Trophoblast cell (in vitro differentiated cells and primary cell): ENCODE measurements at regions not wholly inside any gene's neighbourhood (a gene's known extent, or its start where the extent isn't known, plus 50 kb on each side); places are given as distances from the start of the nearest gene placed in this dataset.

Experiments
- DNase-seq, 2 donors: peaks; one replicate each; pipeline ENCODE4 v3.0.0-alpha.2; 2016
- H2AFZ ChIP-seq: 2 replicates; pipeline ENCODE4 v1.6.1; 2013; ENCODE audit warnings: low read length, moderate library complexity, mild to moderate bottlenecking; ENCODE audit not compliant: insufficient read depth, poor library complexity
- H2AK5ac ChIP-seq: 2 replicates; pipeline ENCODE4 v1.6.1; 2013; ENCODE audit warnings: mild to moderate bottlenecking, low read length
- H2BK120ac ChIP-seq: 2 replicates; pipeline ENCODE4 v1.6.1; 2013; ENCODE audit warnings: low read length, mild to moderate bottlenecking, moderate library complexity; ENCODE audit not compliant: insufficient read depth, poor library complexity
- H2BK12ac ChIP-seq: 2 replicates; pipeline ENCODE4 v1.6.1; 2013; ENCODE audit warnings: mild to moderate bottlenecking, low read length, moderate library complexity
- H2BK5ac ChIP-seq: 2 replicates; pipeline ENCODE4 v1.6.1; 2013; ENCODE audit warnings: low read length, low read depth, moderate library complexity, mild to moderate bottlenecking; ENCODE audit not compliant: poor library complexity
- H3K14ac ChIP-seq: 2 replicates; pipeline ENCODE4 v1.6.1; 2013; ENCODE audit warnings: mild to moderate bottlenecking, low read length
- H3K18ac ChIP-seq: 2 replicates; pipeline ENCODE4 v1.6.1; 2013; ENCODE audit warnings: mild to moderate bottlenecking, low read length
- H3K23ac ChIP-seq: 2 replicates; pipeline ENCODE4 v1.6.1; 2013; ENCODE audit warnings: low read length
- H3K27ac ChIP-seq: 2 replicates; pipeline ENCODE4 v1.5.1; 2013; ENCODE audit warnings: low read depth, mild to moderate bottlenecking, inconsistent platforms, low read length, moderate library complexity
- H3K27me3 ChIP-seq: 2 replicates; pipeline ENCODE4 v1.6.1; 2013; ENCODE audit warnings: inconsistent platforms, mild to moderate bottlenecking, low read length, moderate library complexity; ENCODE audit not compliant: insufficient read depth
- H3K36me3 ChIP-seq, 2 experiments: 1 replicate in 1 of 2; 2 replicates in 1 of 2; pipeline ENCODE4 v1.6.1; 2013; ENCODE audit warnings: low read length in 2 of 2, mild to moderate bottlenecking in 2 of 2, moderate library complexity in 1 of 2; ENCODE audit not compliant: insufficient read depth in 2 of 2, control insufficient read depth in 1 of 2
- H3K4ac ChIP-seq: 2 replicates; pipeline ENCODE4 v1.6.1; 2013; ENCODE audit warnings: low read depth, mild to moderate bottlenecking, low read length, moderate library complexity
- H3K4me1 ChIP-seq, 2 experiments: 1 replicate in 1 of 2; 2 replicates in 1 of 2; pipeline ENCODE4 v1.6.1; 2013; ENCODE audit warnings: low read length in 2 of 2, mild to moderate bottlenecking in 2 of 2, moderate library complexity in 1 of 2; ENCODE audit not compliant: insufficient read depth in 2 of 2, control insufficient read depth in 1 of 2
- H3K4me2 ChIP-seq: 2 replicates; pipeline ENCODE4 v1.6.1; 2013; ENCODE audit warnings: inconsistent platforms, mild to moderate bottlenecking, low read length, moderate library complexity
- H3K4me3 ChIP-seq: 2 replicates; pipeline ENCODE4 v1.5.1; 2013; ENCODE audit warnings: mild to moderate bottlenecking, low read depth, low read length, inconsistent platforms
- H3K79me1 ChIP-seq: one replicate; pipeline ENCODE4 v1.6.1; 2013; ENCODE audit warnings: low read length
- H3K79me2 ChIP-seq: 2 replicates; pipeline ENCODE4 v1.6.1; 2013; ENCODE audit warnings: low read length, mild to moderate bottlenecking; ENCODE audit not compliant: control insufficient read depth, insufficient read depth, poor library complexity
- H3K9ac ChIP-seq: 2 replicates; pipeline ENCODE4 v1.6.1; 2013; ENCODE audit warnings: mild to moderate bottlenecking, low read length
- H3K9me3 ChIP-seq: 2 replicates; pipeline ENCODE4 v1.6.1; 2013; ENCODE audit warnings: low read depth, mild to moderate bottlenecking, control low read depth, inconsistent platforms, low read length; ENCODE audit not compliant: insufficient read depth
- H4K12ac ChIP-seq: 2 replicates; pipeline ENCODE4 v1.6.1; 2013; ENCODE audit warnings: low read depth, mild to moderate bottlenecking, low read length, moderate library complexity
- H4K8ac ChIP-seq: 2 replicates; pipeline ENCODE4 v1.6.1; 2013; ENCODE audit warnings: low read depth, mild to moderate bottlenecking, low read length, moderate library complexity
- H4K91ac ChIP-seq: one replicate; pipeline ENCODE4 v1.6.1; 2013; ENCODE audit warnings: low read depth, mild to moderate bottlenecking, low read length, moderate library complexity
- WGBS: extraction: QIAGEN DNeasy Blood & Tissue Kit; methylation state at CpG from one replicate; pipeline ENCODE4 v1.1.7; 2013; ENCODE audit warnings: missing lambda C conversion rate; ENCODE audit not compliant: insufficient read length, insufficient coverage; ENCODE audit errors: extremely low coverage; 5-methylcytosine and 5-hydroxymethylcytosine counted together

DNA sequence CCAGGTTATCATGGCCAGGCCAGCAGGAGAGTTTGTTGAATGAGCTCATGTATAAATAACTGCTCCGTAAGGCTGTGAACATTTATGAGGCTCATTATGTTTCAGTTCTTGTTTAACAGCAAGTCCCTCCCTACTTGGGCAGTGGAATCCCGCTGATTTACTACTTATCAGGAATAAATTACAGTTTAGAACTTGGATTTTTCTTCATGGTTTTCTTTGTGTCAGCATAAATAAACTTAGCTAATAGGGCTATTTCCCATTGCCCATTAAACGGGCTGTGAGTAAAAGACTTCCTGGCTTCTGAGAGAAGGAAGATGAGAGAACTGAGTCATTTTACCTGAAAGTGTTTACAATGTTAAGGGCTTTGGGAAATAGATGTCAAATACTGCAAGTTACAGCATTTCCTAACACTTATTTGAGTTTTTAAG is 701.6 kb upstream of the ANKRD30A start:
- Histone ChIP-seq H3K4me1 (no peaks in the 10 kb centered on the region), H2AFZ (no peak overlapping the region)

GRCh38 chr10:36421992-36422391 is 703.4 kb upstream of the ANKRD30A start:
- Histone ChIP-seq H2BK120ac (no peak overlapping the region), H4K8ac (no peak overlapping the region), H3K4me3 (no peak overlapping the region), H2AFZ (no peak overlapping the region), H3K4me2 (no peak overlapping the region), H3K27me3 (no peaks in the 10 kb centered on the region), H3K23ac (no peak overlapping the region), H3K4ac (no peak overlapping the region), H3K14ac (no peak overlapping the region), H3K79me2 (no peaks in the 10 kb centered on the region), H3K27ac (no peak overlapping the region), H2AK5ac (no peak overlapping the region), H3K9ac (no peak overlapping the region), H3K9me3 (no peaks in the 10 kb centered on the region), H4K12ac (no peak overlapping the region), H3K18ac (no peak overlapping the region), H3K79me1 (no peaks in the 10 kb centered on the region), H4K91ac (no peak overlapping the region), H2BK12ac (no peak overlapping the region), H3K36me3 (peaks cover 0 to 2% of the 10 kb centered on the region in 2 experiments), H3K4me1 (no peaks in the 10 kb centered on the region), H2BK5ac (no peak overlapping the region)
- DNase-seq: no peak

More for the DNA sequence above, 701.6 kb upstream of the ANKRD30A start:
- Histone ChIP-seq H3K27ac (no peak overlapping the region), H3K79me1 (no peaks in the 10 kb centered on the region), H3K9me3 (no peaks in the 10 kb centered on the region), H3K36me3 (peaks cover 2% of the 10 kb centered on the region in 2 experiments), H2BK5ac (no peak overlapping the region), H3K4me3 (no peak overlapping the region), H2AK5ac (no peak overlapping the region), H3K27me3 (no peaks in the 10 kb centered on the region), H3K23ac (no peak overlapping the region), H3K18ac (no peak overlapping the region), H3K14ac (no peak overlapping the region), H4K91ac (no peak overlapping the region), H3K4ac (no peak overlapping the region), H3K9ac (no peak overlapping the region), H4K8ac (no peak overlapping the region), H2BK120ac (no peak overlapping the region), H4K12ac (no peak overlapping the region), H3K79me2 (no peaks in the 10 kb centered on the region), H3K4me2 (no peak overlapping the region), H2BK12ac (no peak overlapping the region)
- DNase-seq: no peak
- WGBS: no CpG with 5 or more reads among the region's 3 CpGs

DNA sequence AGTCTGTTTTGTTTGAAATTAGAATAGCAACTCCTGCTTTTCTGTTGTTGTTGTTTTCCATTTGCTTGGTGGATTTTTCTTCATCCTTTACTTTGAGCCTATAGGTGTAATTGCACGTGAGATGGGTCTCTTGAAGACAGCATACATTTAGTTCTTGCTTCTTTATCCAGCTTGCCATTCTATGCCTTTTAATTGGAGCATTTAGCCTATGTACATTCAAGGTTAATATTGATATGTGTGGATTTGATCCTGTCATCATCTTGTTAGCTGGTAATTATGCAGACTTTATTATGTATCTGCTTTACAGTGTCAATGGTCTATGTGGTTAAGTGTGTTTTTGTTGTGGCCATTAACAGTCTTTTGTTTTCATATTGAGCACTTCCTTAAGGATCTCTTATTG is 708.9 kb upstream of the ANKRD30A start:
- Histone ChIP-seq H4K91ac (no peak overlapping the region), H3K4me2 (no peak overlapping the region), H3K4me3 (no peak overlapping the region), H2AFZ (no peak overlapping the region), H2BK120ac (no peak overlapping the region), H2BK5ac (no peak overlapping the region), H3K4ac (no peak overlapping the region), H3K27me3 (no peaks in the 10 kb centered on the region), H3K9ac (no peak overlapping the region), H3K18ac (no peak overlapping the region), H3K14ac (no peak overlapping the region), H4K8ac (no peak overlapping the region), H2BK12ac (no peak overlapping the region), H2AK5ac (no peak overlapping the region), H4K12ac (no peak overlapping the region), H3K36me3 (no peaks in the 10 kb centered on the region), H3K4me1 (peaks cover 0 to 2% of the 10 kb centered on the region in 2 experiments), H3K9me3 (no peaks in the 10 kb centered on the region), H3K23ac (no peak overlapping the region), H3K27ac (no peak overlapping the region), H3K79me2 (no peaks in the 10 kb centered on the region), H3K79me1 (no peaks in the 10 kb centered on the region)
- WGBS: no CpG with 5 or more reads among the region's 1 CpG
- no peak for DNase-seq

DNA sequence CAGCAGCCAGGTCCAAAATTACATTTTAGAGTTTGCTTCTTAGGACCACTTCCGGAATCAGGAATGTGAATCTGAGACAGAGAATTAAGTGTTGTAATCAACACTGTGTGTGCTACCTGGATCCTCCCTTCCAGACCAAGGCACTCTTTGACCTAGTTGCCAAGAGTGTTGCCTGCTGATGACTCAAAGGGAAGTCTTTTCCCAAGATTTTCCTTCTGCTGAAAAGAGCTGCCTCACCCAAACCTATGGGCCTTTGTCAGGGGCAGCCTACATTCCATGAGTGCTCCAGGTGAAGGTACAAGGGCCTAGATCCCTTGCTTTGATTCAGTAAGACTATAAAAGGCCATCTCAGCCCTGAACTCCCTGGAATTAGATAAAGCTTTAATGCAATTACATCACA is 712.5 kb upstream of the ANKRD30A start:
- H4K12ac ChIP-seq: no peak overlapping the region
- no peak overlapping the region for H3K14ac ChIP-seq
- WGBS: no CpG with 5 or more reads among the region's 1 CpG
- H3K9me3 ChIP-seq: no peaks in the 10 kb centered on the region
- H4K91ac ChIP-seq: no peak overlapping the region
- peak; percentile 22 to 37 for DNase-seq
- no peak overlapping the region for H3K9ac ChIP-seq
- no peak overlapping the region for H3K18ac ChIP-seq
- no peak overlapping the region for H3K4me2 ChIP-seq
- H2AFZ ChIP-seq: no peak overlapping the region
- no peak overlapping the region for H3K27ac ChIP-seq
- no peak overlapping the region for H2BK5ac ChIP-seq
- H3K23ac ChIP-seq: no peak overlapping the region
- no peak overlapping the region for H2BK12ac ChIP-seq
- no peak overlapping the region for H2AK5ac ChIP-seq
- H3K4me1 ChIP-seq: peaks cover 0 to 4% of the 10 kb centered on the region in 2 experiments
- H3K4ac ChIP-seq: no peak overlapping the region
- H2BK120ac ChIP-seq: no peak overlapping the region
- H3K27me3 ChIP-seq: no peaks in the 10 kb centered on the region
- H3K4me3 ChIP-seq: no peak overlapping the region
- no peaks in the 10 kb centered on the region for H3K79me1 ChIP-seq
- no peak overlapping the region for H4K8ac ChIP-seq
- no peaks in the 10 kb centered on the region for H3K79me2 ChIP-seq
- H3K36me3 ChIP-seq: no peaks in the 10 kb centered on the region
